ENCODE measurements at regions not wholly inside any gene's neighbourhood (a gene's known extent, or its start where the extent isn't known, plus 50 kb on each side); places are given as distances from the start of the nearest gene placed in this dataset.

DNA sequence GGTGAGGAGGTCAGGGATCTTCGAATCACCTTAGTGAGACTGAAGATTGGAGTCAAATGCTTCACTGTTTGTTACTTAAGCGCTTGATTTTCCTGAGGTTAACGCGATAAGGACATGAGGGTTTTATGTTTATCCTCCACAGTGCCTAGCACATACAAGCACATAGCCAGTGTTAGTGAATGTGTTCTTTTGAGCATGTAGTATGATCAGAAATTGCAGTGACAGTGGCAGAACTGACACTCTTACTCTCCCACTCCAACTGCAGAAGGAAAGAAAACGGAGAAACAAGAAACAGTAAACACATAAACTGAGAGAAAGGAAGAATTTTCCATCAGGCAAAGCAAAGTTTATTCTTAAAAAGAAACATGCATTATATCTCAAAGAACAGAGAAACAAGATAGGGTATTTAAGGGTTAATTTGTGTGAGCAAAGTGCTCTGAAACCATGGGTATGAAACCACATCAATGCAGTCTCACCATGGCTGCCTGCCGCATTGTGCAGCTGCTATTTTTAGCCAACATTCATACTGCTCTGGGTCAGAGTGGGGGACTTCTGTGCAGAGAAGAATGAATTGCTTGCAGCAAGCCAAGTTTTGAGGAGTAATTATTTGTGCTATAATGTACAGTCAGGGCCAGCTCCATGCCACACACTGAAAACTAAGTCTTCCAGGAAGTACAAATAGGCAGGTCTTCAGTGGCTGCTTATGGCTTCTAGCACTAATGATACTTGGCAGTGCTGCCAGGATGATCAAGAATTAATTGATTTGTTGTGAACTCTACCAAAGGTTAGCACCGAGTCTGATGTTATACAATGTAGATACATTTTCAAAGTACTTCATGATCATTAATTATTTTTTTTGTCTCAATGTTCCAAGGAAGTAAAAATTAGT, 152.0 kb downstream of the MACC1 start:
- Mint-ChIP-seq H3K4me1 (peaks cover 12% of the 10 kb centered on the region), H3K36me3 (no peaks in the 10 kb centered on the region), H3K9me3 (peaks cover 21% of the 10 kb centered on the region), H3K27ac (peak overlapping the region; percentile 0), H3K4me3 (no peak overlapping the region), H3K27me3 (ENCODE audit: low read depth) (no peaks in the 10 kb centered on the region)
- no peak for DNase-seq (ENCODE audit: low spot score in 2 of 2, unreplicated experiment in 2 of 2)
- TF ChIP-seq, protein P1, sequence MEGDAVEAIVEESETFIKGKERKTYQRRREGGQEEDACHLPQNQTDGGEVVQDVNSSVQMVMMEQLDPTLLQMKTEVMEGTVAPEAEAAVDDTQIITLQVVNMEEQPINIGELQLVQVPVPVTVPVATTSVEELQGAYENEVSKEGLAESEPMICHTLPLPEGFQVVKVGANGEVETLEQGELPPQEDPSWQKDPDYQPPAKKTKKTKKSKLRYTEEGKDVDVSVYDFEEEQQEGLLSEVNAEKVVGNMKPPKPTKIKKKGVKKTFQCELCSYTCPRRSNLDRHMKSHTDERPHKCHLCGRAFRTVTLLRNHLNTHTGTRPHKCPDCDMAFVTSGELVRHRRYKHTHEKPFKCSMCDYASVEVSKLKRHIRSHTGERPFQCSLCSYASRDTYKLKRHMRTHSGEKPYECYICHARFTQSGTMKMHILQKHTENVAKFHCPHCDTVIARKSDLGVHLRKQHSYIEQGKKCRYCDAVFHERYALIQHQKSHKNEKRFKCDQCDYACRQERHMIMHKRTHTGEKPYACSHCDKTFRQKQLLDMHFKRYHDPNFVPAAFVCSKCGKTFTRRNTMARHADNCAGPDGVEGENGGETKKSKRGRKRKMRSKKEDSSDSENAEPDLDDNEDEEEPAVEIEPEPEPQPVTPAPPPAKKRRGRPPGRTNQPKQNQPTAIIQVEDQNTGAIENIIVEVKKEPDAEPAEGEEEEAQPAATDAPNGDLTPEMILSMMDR (IDR thresholded peaks at IDR 0.05; ENCODE audit: unreplicated experiment): no peak

DNA sequence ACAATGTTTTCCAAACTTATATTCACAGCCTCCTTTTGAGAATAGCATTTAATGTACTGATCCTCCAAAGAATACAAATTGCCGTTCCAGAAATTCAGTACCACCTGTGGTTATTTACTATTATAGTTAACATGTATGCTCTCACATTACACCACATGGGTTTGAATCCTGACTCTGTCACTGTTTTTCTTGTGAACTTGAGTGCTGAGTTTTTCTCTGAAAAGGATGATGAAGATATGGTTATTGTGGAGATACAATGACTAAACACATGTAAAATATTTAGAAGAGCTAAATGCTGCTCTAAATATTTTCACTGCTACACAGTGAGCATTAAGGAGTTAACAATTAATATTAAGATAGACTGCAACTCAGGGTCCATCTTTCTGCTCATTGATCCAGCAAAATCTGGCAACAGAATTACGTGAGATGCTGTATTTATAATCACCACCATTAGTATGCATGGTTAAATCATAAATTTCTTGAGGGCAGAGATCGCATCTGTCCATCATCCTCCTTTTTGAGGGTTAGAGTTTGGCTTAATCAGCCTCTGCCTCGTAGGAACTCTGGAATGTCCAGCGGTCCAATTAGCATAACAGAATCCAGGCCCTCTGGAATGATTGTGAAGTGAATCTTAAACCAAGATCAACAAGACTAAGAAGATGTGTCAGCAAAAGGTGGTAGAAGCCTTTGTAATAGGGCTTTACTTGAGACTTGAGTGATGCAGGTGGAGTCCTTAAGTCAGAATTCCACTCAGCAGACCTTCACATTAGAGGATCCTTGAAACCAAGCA, 152.8 kb downstream of the MACC1 start:
- Mint-ChIP-seq H3K4me3 (no peak overlapping the region), H3K27ac (no peak overlapping the region), H3K4me1 (peaks cover 12% of the 10 kb centered on the region), H3K9me3 (peaks cover 21% of the 10 kb centered on the region), H3K36me3 (no peaks in the 10 kb centered on the region), H3K27me3 (ENCODE audit: low read depth) (no peaks in the 10 kb centered on the region)
- TF ChIP-seq, protein P1 (IDR thresholded peaks at IDR 0.05; ENCODE audit: unreplicated experiment): no peak
- DNase-seq (ENCODE audit: low spot score in 2 of 2, unreplicated experiment in 2 of 2): no peak

DNA sequence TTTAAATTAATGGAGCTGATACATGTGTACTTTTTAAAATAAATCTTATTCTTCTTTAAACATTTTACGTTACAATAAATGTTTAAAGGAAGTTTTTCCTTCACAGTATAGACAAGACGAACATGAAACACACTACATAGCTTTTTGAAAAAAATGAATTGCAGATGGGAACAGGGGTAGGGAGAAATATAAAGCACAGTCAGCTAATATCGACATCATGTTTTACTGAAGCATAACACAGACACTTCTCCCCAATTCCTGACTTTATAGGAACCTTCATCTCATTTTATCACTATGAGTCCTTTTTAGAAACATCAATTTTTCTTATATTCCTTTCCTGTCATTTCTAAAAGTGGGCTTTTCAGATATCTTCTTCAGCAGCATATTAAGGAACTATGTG, 153.5 kb downstream of the MACC1 start:
- Mint-ChIP-seq H3K27ac (no peak overlapping the region), H3K27me3 (ENCODE audit: low read depth) (no peaks in the 10 kb centered on the region), H3K4me3 (no peak overlapping the region), H3K36me3 (no peaks in the 10 kb centered on the region), H3K4me1 (peaks cover 12% of the 10 kb centered on the region), H3K9me3 (peaks cover 16% of the 10 kb centered on the region)
- DNase-seq (ENCODE audit: low spot score in 2 of 2, unreplicated experiment in 2 of 2): no peak
- TF ChIP-seq, protein P1 (IDR thresholded peaks at IDR 0.05; ENCODE audit: unreplicated experiment): no peak

DNA sequence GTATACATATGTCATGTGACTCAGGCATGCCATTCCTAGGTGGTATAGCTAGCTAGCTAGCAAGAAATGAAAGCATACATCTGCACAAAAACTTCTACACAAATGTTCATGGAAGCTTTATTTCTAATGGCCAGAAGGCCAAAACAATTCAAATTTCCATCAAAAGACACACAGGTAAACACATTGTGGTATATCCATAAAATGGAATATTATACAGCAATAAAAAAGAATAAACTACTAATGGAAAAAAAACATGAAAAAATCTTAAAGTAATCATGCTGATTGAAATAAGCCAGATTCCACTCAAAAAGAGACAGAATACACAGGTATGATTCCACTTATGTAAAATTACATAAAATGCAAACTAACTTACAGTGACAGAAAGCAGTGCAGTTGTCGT, 154.3 kb downstream of the MACC1 start:
- no peak for DNase-seq (ENCODE audit: low spot score in 2 of 2, unreplicated experiment in 2 of 2)
- Mint-ChIP-seq H3K4me3 (no peak overlapping the region), H3K36me3 (no peaks in the 10 kb centered on the region), H3K27ac (no peak overlapping the region), H3K9me3 (peaks cover 17% of the 10 kb centered on the region), H3K27me3 (ENCODE audit: low read depth) (no peaks in the 10 kb centered on the region), H3K4me1 (peaks cover 12% of the 10 kb centered on the region)
- TF ChIP-seq, protein P1 (IDR thresholded peaks at IDR 0.05; ENCODE audit: unreplicated experiment): no peak

DNA sequence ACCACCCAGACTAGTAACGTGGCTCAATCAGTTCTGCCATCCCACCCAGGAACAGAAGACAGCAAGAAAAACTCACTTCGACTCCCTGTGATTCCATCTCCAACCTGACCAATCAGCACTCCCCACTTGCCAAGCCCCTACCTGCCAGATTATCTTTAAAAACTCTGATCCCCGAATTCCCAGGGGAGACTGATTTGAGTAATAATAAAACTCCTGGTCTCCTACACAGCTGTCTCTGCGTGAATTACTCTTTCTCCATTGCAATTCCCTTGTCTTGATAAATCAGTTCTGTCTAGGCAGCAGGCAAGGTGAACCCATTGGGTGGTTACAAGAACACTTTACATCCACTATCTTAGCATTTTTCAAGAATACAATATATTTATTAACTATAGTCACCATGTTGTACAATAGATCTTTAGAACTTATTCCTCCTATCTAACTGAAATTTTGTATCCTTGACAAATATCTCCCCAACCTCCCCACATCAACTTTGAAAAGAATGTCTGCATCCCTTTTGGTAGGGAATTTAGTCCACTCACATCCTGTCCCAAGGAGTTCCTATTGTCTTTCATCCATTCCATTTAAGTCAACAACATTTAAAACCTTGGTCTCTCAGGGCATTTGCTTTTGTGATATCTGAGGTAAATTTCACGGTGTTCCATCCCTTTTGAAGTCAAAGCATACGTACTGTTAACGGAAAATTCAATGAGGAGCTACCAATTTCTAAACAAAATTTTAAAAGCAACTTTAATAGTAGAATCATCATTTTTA, 163.7 kb downstream of the MACC1 start:
- TF ChIP-seq, protein P1 (IDR thresholded peaks at IDR 0.05; ENCODE audit: unreplicated experiment): no peak
- DNase-seq (ENCODE audit: low spot score in 2 of 2, unreplicated experiment in 2 of 2): no peak
- peaks cover 1% of the 10 kb centered on the region for H3K36me3 Mint-ChIP-seq
- H3K27me3 Mint-ChIP-seq (ENCODE audit: low read depth): no peaks in the 10 kb centered on the region
- H3K9me3 Mint-ChIP-seq: peaks cover 34% of the 10 kb centered on the region
- no peak overlapping the region for H3K27ac Mint-ChIP-seq
- peaks cover 19% of the 10 kb centered on the region for H3K4me1 Mint-ChIP-seq
- no peak overlapping the region for H3K4me3 Mint-ChIP-seq

All from mesothelial cell of epicardium (in vitro differentiated cells).